ENCODE measurements at regions not wholly inside any gene's neighbourhood (a gene's known extent, or its start where the extent isn't known, plus 50 kb on each side); places are given as distances from the start of the nearest gene placed in this dataset.
A peak's percentile ranks its signal among the peaks of the same experiment; 100 is the strongest.
"Not testable (repeated sequence)": the region's sequence is repeated elsewhere in the genome, so short reads cannot be mapped to it uniquely, and the experiment has no call there.

- DNase-seq: no peak
These were observed 164.9 kb downstream of the ESM1 start for GRCh38 chr5:54820346-54821134.

GRCh38 chr5:54807421-54807820 is 178.0 kb downstream of the ESM1 start:
- no peak for DNase-seq

- no peak for DNase-seq
These were observed 180.9 kb downstream of the ESM1 start for GRCh38 chr5:54804521-54804920.

GRCh38 chr5:54804086-54804485 is 181.3 kb downstream of the ESM1 start:
- no peak for DNase-seq

- DNase-seq: no peak
These were observed 181.9 kb downstream of the ESM1 start for GRCh38 chr5:54803471-54804011.

- DNase-seq: no peak
These were observed 185.7 kb downstream of the ESM1 start for GRCh38 chr5:54799645-54800044.

DNA sequence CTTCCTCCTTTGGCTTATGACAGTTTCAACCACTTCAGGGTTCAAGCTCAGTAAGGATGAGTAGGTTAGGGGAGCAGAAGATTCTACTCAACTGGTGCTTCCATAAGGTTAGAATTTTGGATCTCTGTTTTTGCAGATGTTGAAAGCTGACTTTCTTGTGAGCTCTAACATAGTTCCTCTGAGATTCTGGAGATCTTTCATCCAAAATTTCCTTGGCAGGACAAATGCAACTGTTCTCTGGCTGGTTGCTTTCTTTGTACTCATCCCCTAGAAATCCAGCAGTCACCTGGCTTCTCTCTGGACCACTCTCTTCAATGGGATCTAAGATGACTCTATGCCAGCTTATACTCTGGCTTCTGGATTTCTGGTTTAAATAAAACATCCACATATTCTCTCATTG is 189.6 kb downstream of the ESM1 start:
- DNase-seq: no peak

GRCh38 chr5:54795284-54795683 is 190.1 kb downstream of the ESM1 start:
- DNase-seq: no peak

GRCh38 chr5:54794135-54794975 is 191.0 kb downstream of the ESM1 start:
- peak; percentile 13 for DNase-seq

DNA sequence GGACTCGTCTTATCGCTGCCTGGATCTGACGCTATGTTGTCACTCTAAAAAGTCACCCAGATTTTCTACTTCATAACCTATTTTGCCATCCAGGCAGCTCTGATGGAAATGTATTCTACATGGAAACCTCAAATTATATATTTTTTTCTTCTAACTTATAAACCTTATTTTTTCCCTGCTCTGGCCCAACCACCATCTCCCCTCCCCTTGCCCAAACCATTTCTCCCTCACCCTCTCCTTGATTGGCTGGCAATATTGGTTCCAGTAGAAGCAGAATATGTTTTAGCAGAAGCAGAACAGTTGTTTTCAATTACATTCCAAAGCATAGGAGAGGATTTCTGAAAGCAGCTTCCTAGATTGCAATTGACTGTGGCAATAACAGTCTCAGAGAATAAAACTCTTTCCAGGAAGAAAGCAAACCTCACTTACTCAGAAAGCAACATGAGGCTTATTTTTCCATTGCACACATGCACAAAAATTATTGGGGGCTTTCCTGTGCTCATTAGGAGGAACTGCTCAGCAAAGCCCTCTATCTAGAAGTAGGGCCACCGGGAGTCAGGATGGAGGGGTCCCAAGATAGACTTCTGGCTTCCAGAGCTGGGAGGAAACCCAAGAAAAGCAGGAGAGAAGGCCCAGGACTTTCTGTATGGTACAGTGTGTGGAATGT is 191.8 kb downstream of the ESM1 start:
- DNase-seq: no peak

GRCh38 chr5:54792611-54793404 is 192.6 kb downstream of the ESM1 start:
- no peak for DNase-seq

GRCh38 chr5:54787910-54788309 is 197.5 kb downstream of the ESM1 start:
- not testable (repeated sequence) for DNase-seq

DNA sequence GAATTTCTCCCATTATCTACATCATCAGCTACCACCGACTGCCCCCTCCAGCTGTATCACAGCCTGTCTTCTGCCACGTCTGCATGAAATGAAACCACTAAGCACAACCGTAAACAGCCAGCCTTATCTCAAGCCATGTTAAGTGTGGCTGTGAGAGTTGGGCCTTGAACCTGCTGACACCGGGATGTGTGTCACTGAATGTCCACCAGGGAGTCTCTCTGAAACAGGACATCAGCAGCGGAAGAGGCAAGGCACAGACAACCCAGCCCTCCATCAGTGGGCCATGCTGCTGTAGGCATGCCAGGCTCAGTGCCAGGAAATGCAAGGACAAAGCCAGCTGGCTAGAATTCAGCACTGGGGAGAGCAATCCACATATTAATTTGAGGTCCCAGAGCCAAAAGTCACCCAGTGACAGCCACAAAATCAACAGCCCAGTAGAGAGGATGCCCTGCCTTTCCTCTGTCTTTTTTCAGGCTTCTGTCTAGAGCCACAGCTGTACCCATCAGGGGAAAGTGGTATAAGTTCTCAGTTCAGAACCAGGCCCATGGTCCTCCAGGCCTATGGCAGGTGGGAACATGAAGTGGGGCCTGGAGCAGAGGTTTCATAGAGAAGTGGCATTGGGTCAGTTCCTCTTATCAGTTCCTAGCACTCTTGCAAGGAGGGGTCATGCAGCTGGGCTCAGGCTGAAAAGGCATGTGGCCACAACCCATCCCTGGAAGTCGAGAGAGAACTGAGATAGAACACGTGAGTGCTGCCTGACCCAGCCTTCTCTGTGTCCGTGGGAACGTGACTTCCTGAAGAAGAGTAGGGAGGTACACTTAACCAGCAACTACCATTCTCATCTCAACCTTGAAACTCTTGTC is 199.4 kb downstream of the ESM1 start:
- DNase-seq: peak; percentile 21

DNA sequence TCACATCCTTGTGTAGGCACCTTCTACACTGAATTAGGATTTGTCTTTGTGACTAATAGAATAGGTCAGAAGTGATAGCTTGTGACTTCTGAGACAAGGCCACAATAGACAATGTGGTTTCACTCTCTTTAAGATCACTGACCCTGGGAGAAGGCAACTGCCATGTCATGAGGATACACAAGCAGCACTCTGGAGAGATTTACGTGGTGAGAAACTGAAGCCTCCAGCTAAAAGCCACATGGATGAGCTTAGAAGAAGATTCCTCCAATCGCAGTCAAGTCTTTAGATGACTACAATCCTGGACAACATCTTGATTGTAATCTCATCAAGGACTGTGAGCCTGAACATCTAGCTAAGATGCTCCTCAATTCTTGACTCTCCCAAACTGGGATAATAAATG is 206.6 kb downstream of the ESM1 start:
- DNase-seq: no peak

GRCh38 chr5:54775645-54776044 is 209.7 kb downstream of the ESM1 start:
- DNase-seq: no peak

DNA sequence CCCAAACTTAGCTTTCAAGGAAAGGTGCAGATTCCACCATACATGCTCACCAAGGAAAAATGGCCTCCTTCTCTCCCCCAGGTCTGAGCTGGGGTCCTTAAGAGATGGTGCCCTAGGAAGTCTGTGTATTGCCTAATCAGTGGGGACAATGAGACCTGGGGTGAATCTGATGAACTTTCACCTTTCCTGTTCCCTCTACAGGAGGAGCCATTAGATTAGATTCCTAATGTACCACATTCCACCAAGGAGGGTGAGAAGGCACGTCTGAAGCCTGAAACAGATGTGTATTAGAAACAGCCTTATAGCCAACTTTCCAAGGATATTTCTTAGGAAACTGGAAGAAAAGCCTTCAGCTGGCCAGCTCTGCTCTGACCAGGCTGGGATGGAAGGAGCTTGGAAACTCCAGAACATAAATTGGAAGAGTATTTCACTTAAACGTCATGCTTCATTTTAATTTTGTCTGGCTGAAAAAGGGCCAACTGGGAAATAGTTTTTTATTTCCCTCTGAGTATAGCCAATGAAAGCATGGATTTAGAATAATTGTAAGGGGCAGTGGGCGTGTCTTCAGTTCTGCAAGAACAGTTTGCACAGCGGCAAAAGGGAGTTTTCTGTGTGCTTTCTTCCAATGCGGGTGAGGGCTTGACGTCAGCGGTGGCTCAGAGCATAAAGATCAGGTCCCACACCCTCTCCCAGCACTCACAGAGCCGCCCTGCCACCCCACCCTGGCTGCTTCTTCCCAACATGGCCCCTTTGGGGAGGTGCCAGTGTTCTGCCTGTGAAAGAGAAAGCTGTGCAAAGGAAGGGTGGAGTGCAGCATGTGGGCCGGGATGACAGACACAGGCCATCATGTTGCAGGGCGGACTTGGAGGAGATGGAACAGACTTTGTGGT is 210.9 kb downstream of the ESM1 start:
- DNase-seq: peak; percentile 9

DNA sequence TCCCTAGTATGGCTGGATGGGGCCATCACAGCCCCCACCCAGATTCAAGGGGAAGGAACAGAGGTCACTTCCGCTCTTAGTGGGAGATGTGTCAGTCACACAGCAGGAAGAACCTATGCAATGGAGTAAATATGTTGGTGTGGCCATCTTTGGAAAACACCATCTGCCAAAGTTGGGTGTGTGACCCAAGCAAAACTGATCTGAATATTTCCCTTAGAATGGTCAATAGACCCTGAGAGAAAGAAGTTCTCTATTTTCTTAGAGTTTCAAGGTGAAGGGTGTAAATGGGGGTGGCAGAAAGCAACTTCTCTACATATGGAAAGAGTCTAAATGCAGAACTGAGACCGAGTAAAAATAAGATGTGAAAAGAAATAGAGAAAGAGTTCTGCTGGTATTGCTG is 212.7 kb downstream of the ESM1 start:
- DNase-seq: peak; percentile 9

- DNase-seq: no peak
These were observed 213.2 kb downstream of the ESM1 start for GRCh38 chr5:54772231-54772630.

DNA sequence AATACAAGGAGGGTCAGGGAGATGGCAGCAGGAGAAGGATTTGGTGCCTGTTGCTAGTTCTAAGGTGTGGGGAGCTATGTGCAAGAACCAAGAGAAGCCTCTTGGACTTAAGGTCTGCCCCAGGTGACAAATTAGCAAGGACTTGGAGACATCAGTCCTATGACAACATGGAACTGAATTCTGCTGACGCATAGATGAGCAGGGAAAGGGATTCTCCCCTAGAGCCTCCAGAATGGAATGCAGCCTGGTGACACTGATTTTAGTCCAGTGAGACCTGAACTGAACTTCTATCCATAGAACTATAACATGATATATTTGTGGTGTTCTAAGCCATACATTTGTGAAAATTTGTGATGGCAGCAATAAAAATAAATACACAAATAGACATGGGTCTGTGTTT is 215.6 kb downstream of the ESM1 start:
- no peak for DNase-seq

DNA sequence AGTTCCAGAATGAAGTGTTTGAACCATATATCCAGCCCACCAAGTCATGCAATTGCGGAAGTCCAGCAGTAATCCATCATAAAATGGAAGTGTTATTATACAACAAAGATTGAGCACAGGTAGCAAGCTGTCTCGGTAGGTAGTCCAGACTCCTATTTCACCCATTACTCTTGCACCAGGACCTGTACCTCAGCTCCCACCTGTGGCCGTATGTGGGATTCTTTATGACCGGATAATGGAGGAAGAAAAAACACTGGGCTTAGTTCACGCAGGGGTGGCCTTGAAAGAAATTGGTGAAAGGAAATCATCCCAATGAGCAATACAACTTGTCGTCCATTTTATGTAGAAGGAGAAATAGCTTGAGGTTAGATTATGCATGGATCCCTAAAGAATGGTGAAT is 216.3 kb downstream of the ESM1 start:
- no peak for DNase-seq
